HG02571 (cell line): ENCODE measurements at regions not wholly inside any gene's neighbourhood (a gene's known extent, or its start where the extent isn't known, plus 50 kb on each side); places are given as distances from the start of the nearest gene placed in this dataset.

Experiments
- ATAC-seq: cut with Tn5 transposase; IDR thresholded peaks from one replicate; pipeline ENCODE4 v1.9.1; 2021; ENCODE audit warnings: mild to moderate bottlenecking, moderate library complexity; ENCODE audit not compliant: unreplicated experiment

DNA sequence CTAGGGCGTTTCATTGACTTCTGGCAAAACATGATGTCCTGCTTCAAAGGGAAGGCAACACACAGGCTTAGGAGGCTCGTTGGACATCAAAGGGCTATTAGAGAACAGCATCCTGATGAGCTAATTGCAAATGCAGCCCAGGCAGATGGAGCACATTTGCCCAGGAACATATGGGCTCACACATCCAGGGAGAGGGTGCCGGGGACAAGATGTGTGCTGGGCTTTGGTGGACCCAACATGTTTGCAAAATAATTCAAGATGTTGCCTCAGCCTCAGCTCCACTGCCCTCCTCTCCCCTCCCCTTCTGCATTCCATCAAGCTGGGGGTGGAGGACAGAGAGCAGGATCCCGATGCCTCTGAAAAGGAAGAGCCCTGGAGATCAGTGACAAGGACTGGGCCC is 217.1 kb upstream of the ZMIZ1 start:
- ATAC-seq: no peak

- no peak for ATAC-seq
Observed at GRCh38 chr10:78852466-78853240, 216.1 kb upstream of the ZMIZ1 start.

DNA sequence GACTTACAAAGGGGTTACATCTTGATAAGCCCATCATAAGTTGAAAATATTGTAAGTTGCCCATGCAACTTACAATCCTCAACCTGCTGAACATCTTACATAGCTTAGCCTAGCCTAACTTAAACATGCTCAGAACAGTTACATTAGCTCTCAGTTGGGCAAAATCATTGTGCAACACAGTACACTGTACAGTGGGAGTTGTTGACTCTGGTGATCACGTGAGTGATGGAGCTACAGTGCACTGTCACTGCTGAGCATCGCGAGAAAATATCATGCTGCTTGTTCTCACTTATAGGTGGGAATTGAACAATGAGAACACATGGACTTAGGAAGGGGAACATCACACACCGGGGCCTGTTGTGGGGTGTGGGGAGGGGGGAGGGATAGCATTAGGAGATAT is 214.9 kb upstream of the ZMIZ1 start:
- ATAC-seq: no peak

DNA sequence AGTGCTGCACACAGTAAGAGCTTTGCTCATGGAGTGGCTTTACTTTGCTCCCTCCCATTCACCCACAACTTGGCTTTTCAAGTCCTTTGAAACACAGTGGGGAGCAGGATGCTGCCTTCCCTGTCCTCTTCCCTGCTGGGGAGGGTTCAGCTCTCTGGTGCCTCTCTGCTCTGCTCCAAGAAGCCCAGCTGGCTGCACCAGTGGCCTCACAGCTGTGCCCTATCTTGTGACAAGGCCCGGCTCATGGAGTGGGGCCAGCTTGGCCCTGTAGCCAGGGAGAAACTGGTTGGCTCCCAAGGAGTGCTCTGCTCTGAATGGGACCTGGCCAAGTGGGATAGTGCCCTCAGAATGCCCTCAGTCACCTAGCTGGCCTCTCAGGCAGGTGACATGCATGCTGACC is 212.3 kb upstream of the ZMIZ1 start:
- ATAC-seq: no peak

GRCh38 chr10:78857193-78857592 is 211.6 kb upstream of the ZMIZ1 start:
- no peak for ATAC-seq

GRCh38 chr10:78859266-78859665 is 209.5 kb upstream of the ZMIZ1 start:
- ATAC-seq: no peak

- ATAC-seq: no peak
Observed at GRCh38 chr10:78859769-78860168, 209.0 kb upstream of the ZMIZ1 start.

DNA sequence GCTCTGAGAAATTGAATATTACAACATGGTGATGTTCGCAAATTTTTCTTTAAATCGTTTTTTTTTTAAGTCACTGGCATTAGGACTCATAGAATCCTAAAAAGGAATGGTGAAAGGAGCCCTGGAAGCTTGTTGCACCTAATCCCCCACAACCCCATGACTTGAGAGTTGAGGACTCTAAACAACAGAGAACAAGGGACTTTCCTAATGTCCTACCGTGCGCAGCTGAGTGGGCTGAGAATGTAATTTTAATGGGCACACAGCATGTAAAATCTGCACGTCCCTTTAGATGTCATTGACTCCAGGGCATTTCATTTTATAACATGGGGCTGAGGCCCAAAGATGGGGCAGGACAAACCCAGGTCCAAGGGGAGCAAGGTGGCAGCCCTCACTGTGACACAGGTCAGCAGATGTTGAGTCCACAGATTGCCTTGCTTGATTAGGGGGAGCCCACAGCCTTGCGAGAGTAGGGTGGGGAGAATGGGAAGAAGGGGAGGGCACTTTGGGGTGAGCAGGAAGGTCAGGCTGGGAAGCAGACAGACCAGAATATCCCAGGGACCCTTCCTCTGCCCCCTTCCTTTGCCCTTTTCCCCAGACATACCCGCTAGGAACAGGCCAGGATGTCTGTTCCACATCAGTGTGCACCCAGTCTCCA is 208.4 kb upstream of the ZMIZ1 start:
- ATAC-seq: no peak

- ATAC-seq: no peak
Observed at GRCh38 chr10:78861529-78862327, 207.0 kb upstream of the ZMIZ1 start.

DNA sequence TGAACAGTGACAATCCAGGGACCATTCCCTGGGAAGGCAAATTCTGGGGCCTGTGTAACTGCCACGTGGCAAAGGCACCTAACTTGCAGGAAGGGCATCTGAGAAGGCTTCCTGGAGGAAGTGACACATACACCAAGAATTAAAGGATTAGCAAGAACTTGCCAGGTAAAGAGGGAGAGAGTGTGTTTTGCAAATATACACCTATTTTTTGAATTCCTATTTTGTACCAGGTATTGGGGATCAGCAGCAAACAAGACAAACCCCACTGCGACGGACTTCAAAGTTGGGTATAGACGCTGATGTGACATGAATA is 206.5 kb upstream of the ZMIZ1 start:
- no peak for ATAC-seq

DNA sequence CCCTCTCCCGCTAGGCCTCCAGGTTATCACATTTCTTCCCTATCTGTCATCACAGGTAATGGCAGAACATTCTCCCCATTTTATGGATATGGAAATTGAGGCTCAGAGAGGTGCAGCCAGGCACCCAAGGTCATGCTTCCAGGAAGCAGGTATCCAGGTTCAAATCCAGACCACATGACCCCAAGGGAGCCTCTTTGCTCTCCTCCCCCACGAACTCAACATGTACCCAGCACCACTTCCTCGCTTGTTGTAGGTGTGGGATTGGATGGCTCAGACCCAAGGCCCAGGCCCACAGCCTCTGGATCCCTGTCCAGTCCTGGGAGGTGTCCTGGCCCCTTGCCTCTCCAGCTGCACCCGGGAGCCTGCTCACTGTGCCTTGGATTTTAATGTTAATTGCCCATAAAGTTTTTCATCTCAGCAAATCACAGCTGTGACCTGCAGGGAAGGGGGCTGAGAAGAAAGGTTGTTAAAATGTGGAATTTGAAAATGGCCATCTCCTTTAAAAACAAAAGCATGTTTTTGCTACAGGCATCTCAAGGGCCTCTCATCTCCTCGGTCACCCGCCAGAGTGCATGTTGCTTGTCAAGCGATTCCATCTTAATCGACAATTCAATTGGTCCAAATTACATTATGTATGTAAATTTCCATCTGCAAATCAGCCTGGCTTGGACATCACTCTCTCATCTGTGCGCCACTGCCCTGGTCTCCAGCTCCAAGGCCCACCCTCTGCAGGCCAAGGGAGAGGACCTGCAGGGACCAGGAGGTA is 205.4 kb upstream of the ZMIZ1 start:
- ATAC-seq: no peak

DNA sequence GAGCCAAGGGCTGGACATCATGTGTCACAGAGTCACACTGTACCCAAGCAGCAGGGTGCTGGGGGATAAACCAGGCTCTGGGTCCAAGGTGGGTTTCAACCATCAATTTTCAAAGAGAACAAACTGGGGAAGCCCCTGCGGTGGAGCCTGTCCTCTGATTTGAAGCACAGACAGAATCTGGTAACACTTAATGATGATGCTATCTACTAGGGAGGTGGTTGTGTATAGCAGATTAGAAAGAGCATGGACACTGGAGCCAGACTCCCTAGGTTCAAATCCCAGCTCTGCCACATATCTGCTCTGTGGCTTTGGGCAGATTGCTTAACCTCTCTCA is 204.9 kb upstream of the ZMIZ1 start:
- no peak for ATAC-seq

DNA sequence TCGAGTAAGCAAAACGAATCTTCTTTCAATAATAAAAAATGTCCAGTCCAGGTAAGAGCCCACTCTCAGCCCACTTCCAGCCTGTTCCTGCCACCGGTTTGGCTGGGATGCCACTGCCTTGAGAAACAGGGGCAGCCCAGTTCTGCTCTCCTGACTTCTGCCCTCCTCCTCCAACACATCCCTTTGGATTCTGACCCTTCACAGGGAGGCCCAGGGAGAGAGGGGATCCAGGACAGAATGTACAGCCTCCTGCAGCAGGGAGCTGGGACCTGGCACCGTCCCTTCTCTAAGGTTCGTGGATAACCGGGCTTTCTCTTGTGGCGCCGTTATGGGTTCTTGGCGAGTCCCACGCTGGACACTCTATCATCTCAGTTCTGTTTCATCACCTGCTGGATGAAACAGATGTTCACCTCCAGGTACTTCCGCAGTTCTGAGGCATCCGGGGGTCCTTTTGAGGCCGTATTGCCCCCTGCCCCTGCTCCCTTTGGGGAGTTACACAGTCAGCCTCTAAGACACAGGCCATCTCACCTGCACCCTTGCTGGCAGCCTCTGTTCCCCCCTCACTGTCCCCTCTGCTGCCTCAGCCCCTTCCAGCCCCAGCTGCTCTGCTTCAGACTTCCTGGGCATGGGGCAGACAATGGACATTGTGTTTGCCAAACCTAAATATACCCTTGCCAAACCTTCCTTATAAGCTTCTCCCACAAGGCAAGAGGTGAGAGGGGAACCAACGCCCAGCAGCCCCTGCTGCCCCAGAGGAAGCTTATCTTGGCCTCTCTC is 203.8 kb upstream of the ZMIZ1 start:
- no peak for ATAC-seq

GRCh38 chr10:78865538-78865875 is 203.3 kb upstream of the ZMIZ1 start:
- no peak for ATAC-seq

DNA sequence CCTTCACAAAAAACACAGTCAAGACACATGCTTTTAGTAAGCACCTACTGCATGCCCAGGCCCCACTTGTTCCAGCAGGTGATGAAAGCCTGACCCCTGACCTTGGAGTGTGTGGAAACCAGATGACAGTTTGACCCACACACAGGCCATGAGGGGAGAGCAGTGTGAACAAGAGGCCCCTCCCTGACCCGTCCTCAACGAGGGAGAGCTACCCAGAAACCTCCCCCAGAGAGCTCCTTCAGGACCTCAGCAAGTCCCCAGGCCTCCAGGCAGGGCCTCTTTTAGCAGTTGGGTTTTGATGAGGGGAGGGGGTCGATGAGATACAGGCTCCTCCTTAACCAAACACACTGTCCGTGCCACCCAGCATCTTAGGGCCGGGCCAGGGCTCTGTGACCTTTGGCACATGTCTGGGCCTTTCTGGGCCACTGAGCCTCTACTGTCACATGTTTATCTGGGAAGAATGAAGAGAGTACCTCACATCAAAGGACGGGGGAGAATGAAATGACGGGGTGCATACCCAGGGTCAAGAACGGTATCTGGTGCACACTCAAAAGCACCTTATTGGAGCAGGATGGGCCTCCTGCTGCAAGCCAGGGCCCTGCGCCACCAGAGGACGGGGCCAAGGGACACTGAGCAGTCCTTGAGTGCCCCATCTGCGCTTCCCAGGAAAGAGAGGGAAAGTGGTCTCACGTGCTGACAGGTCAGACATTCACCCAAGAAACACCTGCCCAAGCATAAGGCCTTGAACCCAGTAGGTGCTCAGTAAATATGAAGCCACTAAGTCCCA is 202.6 kb upstream of the ZMIZ1 start:
- no peak for ATAC-seq

GRCh38 chr10:78866731-78867554 is 201.8 kb upstream of the ZMIZ1 start:
- ATAC-seq: no peak

DNA sequence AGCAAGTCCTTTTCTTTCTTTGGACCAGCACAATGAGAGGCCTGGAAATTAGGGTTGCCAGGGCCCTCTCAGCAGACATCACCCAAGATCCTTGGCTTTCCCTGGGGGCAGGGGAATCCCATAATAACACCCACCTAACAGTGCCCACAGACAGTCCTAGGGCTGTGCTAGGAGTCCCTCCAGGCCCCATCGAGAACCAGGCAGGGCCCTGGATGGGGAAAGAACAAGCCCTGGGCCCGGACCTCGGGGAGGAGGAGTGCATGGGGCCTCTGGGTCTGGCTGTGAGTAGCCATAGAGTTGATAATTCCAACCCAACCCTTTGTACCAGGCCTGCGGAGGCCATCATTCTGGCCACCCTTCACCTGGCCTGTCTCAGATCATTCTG is 201.2 kb upstream of the ZMIZ1 start:
- ATAC-seq: no peak

DNA sequence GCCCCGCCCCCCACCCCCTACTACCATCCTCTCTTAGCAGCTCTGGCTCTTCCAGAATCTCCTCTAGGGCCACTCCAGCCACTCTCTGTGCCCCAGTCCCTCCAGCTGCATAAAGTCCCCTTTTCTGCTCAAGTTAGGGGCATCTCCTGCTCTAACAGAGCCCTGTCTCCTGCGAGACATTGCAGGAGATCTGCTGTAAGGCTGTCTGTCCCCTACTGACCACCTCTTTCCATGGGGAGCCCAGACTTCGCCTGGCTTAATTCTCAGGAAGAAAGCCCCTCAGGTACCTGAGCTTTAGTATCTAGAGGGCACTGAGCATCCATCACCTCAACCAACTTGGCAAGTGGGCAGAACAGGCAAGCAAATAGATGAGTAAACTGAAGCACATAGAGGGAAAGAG is 200.7 kb upstream of the ZMIZ1 start:
- no peak for ATAC-seq

DNA sequence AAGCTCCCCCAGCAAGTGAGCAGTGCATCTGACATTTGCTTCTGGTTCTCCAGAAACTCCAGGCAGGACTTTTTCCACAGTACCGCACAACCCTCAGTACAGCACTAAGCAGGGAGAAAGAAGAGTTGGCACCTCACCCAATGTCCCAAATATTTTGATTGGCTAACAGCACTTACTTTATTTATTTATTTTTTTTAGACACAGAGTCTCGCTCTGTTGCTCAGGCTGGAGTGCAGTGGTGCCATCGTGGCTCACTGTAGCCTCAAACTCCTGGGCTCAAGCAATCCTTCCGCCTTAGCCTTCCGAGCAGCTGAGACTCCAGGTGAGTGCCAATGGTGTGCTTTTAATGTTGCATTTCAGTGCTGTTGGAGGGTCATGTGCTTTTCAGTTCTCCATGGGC is 200.3 kb upstream of the ZMIZ1 start:
- no peak for ATAC-seq
